ENCODE measurements at regions not wholly inside any gene's neighbourhood (a gene's known extent, or its start where the extent isn't known, plus 50 kb on each side); places are given as distances from the start of the nearest gene placed in this dataset.

GRCh38 chr14:87060405-87060804 lies 932.6 kb downstream of the GALC start:
- DNase-seq (no peak), ATAC-seq (no peak)
- Mint-ChIP-seq H3K36me3 (no peaks in the 10 kb centered on the region), H3K9me3 (peaks cover 0 to 5% of the 10 kb centered on the region in 2 donors), H3K27ac (no peak overlapping the region), H3K27me3 (ENCODE audit: low read depth in 2 of 2) (no peaks in the 10 kb centered on the region), H3K4me1 (no peaks in the 10 kb centered on the region), H3K4me3 (no peak overlapping the region)
- WGBS (ENCODE audit: insufficient coverage), result 88% methylated on average over 5 of the region's 6 CpGs
- H3K27me3 ChIP-seq (ENCODE audit: control insufficient read depth, insufficient read depth, low read length), result no peaks in the 10 kb centered on the region
- H3K4me3 ChIP-seq (ENCODE audit: low read length), result no peak overlapping the region
- intact Hi-C loops (cut with micrococcal nuclease), result no loop called here
- H3K9me3 ChIP-seq (ENCODE audit: control insufficient read depth, insufficient read depth, low read length), result no peaks in the 10 kb centered on the region
- H3K4me1 ChIP-seq (ENCODE audit: control insufficient read depth, insufficient read depth, low read length), result no peaks in the 10 kb centered on the region
- no peak overlapping the region for H3K27ac ChIP-seq (ENCODE audit: low read length)
- H3K36me3 ChIP-seq (ENCODE audit: control insufficient read depth, insufficient read depth, low read length), result no peaks in the 10 kb centered on the region
- TF ChIP-seq, protein P1, sequence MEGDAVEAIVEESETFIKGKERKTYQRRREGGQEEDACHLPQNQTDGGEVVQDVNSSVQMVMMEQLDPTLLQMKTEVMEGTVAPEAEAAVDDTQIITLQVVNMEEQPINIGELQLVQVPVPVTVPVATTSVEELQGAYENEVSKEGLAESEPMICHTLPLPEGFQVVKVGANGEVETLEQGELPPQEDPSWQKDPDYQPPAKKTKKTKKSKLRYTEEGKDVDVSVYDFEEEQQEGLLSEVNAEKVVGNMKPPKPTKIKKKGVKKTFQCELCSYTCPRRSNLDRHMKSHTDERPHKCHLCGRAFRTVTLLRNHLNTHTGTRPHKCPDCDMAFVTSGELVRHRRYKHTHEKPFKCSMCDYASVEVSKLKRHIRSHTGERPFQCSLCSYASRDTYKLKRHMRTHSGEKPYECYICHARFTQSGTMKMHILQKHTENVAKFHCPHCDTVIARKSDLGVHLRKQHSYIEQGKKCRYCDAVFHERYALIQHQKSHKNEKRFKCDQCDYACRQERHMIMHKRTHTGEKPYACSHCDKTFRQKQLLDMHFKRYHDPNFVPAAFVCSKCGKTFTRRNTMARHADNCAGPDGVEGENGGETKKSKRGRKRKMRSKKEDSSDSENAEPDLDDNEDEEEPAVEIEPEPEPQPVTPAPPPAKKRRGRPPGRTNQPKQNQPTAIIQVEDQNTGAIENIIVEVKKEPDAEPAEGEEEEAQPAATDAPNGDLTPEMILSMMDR (IDR thresholded peaks at IDR 0.05), result no peak

GRCh38 chr14:87059060-87059839 lies 933.7 kb downstream of the GALC start:
- Histone ChIP-seq H3K27ac (ENCODE audit: low read length) (no peak overlapping the region), H3K4me1 (ENCODE audit: control insufficient read depth, insufficient read depth, low read length) (no peaks in the 10 kb centered on the region), H3K27me3 (ENCODE audit: control insufficient read depth, insufficient read depth, low read length) (no peaks in the 10 kb centered on the region), H3K36me3 (ENCODE audit: control insufficient read depth, insufficient read depth, low read length) (no peaks in the 10 kb centered on the region), H3K4me3 (ENCODE audit: low read length) (no peak overlapping the region), H3K9me3 (ENCODE audit: control insufficient read depth, insufficient read depth, low read length) (no peaks in the 10 kb centered on the region)
- no peak for ATAC-seq
- Mint-ChIP-seq H3K27ac (no peak overlapping the region), H3K4me3 (no peak overlapping the region), H3K27me3 (ENCODE audit: low read depth in 2 of 2) (no peaks in the 10 kb centered on the region), H3K4me1 (no peaks in the 10 kb centered on the region), H3K36me3 (no peaks in the 10 kb centered on the region), H3K9me3 (peaks cover 0 to 5% of the 10 kb centered on the region in 2 donors)
- intact Hi-C loops (cut with micrococcal nuclease), result no loop called here
- DNase-seq, result no peak
- TF ChIP-seq, protein P1 (IDR thresholded peaks at IDR 0.05), result no peak
- 67% methylated on average over 3 of the region's 5 CpGs for WGBS (ENCODE audit: insufficient coverage)

- H3K27me3 ChIP-seq (ENCODE audit: control insufficient read depth, insufficient read depth, low read length), result no peaks in the 10 kb centered on the region
- ATAC-seq (no peak), DNase-seq (no peak)
- H3K4me3 Mint-ChIP-seq, result no peak overlapping the region
- no peak overlapping the region for H3K27ac Mint-ChIP-seq
- no peaks in the 10 kb centered on the region for H3K4me1 ChIP-seq (ENCODE audit: control insufficient read depth, insufficient read depth, low read length)
- no peaks in the 10 kb centered on the region for H3K36me3 Mint-ChIP-seq
- H3K4me1 Mint-ChIP-seq, result no peaks in the 10 kb centered on the region
- intact Hi-C loops (cut with micrococcal nuclease), result no loop called here
- 93% methylated on average over 2 of the region's 2 CpGs for whole genome bisulfite sequencing (ENCODE audit: insufficient coverage)
- H3K4me3 ChIP-seq (ENCODE audit: low read length), result no peak overlapping the region
- H3K36me3 ChIP-seq (ENCODE audit: control insufficient read depth, insufficient read depth, low read length), result no peaks in the 10 kb centered on the region
- H3K9me3 Mint-ChIP-seq, result peaks cover 2% of the 10 kb centered on the region in 2 donors
- H3K27me3 Mint-ChIP-seq (ENCODE audit: low read depth in 2 of 2), result no peaks in the 10 kb centered on the region
- TF ChIP-seq, protein P1 (IDR thresholded peaks at IDR 0.05), result no peak
- no peak overlapping the region for H3K27ac ChIP-seq (ENCODE audit: low read length)
- no peaks in the 10 kb centered on the region for H3K9me3 ChIP-seq (ENCODE audit: control insufficient read depth, insufficient read depth, low read length)
These were observed 938.0 kb downstream of the GALC start for GRCh38 chr14:87055007-87055406.
